ENCODE measurements at regions not wholly inside any gene's neighbourhood (a gene's known extent, or its start where the extent isn't known, plus 50 kb on each side); places are given as distances from the start of the nearest gene placed in this dataset.

DNA sequence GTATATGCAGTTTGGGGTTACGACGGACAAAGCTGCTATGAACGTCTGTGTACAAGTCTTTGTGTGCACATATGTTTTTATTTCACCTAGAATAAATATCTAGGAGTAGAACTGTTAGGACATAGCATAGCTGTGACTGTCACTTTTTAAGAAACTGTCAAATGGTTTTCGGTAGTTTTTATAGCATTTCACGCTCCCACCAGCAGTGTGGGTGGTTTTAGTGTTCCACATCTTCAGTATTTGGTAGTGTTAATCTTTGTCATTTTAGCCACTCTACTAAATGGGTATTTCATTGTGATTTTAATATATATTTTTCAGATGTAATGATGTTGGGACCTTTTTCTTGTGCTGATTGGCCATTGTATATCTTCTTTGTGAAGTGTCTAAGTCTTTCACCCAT lies 109.1 kb upstream of the BCAT1 start:
- Mint-ChIP-seq H3K27ac (ENCODE audit: unreplicated experiment) (no peak overlapping the region), H3K9me3 (ENCODE audit: low read depth, unreplicated experiment) (no peaks in the 10 kb centered on the region), H3K27me3 (ENCODE audit: unreplicated experiment) (no peaks in the 10 kb centered on the region), H3K36me3 (ENCODE audit: insufficient read depth, unreplicated experiment) (no peaks in the 10 kb centered on the region), H3K4me1 (ENCODE audit: low read depth, unreplicated experiment) (no peaks in the 10 kb centered on the region), H3K4me3 (ENCODE audit: low read depth, unreplicated experiment) (no peak overlapping the region)
- TF ChIP-seq, protein P1, sequence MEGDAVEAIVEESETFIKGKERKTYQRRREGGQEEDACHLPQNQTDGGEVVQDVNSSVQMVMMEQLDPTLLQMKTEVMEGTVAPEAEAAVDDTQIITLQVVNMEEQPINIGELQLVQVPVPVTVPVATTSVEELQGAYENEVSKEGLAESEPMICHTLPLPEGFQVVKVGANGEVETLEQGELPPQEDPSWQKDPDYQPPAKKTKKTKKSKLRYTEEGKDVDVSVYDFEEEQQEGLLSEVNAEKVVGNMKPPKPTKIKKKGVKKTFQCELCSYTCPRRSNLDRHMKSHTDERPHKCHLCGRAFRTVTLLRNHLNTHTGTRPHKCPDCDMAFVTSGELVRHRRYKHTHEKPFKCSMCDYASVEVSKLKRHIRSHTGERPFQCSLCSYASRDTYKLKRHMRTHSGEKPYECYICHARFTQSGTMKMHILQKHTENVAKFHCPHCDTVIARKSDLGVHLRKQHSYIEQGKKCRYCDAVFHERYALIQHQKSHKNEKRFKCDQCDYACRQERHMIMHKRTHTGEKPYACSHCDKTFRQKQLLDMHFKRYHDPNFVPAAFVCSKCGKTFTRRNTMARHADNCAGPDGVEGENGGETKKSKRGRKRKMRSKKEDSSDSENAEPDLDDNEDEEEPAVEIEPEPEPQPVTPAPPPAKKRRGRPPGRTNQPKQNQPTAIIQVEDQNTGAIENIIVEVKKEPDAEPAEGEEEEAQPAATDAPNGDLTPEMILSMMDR (IDR thresholded peaks at IDR 0.05; ENCODE audit: unreplicated experiment), result no peak
- no TSS peak for BruUV-seq (replicated peaks)
- CTCF ChIA-PET, result no interaction called here
- intact Hi-C loops (cut with micrococcal nuclease; ENCODE audit: unreplicated experiment), result no loop called here
- DNase-seq, result no peak

DNA sequence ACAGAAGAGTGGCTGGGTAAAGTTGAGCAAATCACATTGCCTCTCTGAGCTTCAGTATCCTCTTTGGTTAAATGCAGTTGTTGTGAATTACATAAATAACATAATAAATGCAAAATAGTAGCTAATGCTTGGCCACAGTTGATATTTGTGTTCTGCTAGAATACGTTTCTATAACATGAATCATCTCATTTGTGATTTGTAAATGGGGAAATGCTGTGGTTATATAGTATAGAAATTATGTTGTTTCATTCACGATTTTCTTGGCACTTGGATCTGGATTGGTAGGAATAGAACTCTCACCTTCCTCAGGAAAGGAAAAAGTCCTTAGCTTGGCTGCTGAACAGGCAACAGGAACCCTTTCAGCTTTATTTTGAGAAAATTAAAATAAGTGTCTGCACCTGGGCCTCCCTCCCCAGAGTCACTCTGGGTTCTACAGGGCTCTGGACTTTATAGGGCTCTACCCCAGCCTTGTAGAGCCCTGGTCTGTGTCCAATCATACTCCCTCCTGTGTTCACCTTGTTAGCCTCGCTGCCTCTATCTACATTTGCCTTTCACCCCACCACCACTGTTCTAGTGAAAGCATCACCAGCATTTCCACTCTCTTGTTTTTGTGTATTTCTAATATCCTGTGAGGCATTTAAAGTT lies 107.7 kb upstream of the BCAT1 start:
- intact Hi-C loops (cut with micrococcal nuclease; ENCODE audit: unreplicated experiment), result no loop called here
- no peak for DNase-seq
- no TSS peak for BruUV-seq (replicated peaks)
- no peaks in the 10 kb centered on the region for H3K4me1 Mint-ChIP-seq (ENCODE audit: low read depth, unreplicated experiment)
- no peak overlapping the region for H3K4me3 Mint-ChIP-seq (ENCODE audit: low read depth, unreplicated experiment)
- no peaks in the 10 kb centered on the region for H3K27me3 Mint-ChIP-seq (ENCODE audit: unreplicated experiment)
- no peak overlapping the region for H3K27ac Mint-ChIP-seq (ENCODE audit: unreplicated experiment)
- CTCF ChIA-PET, result no interaction called here
- H3K36me3 Mint-ChIP-seq (ENCODE audit: insufficient read depth, unreplicated experiment), result no peaks in the 10 kb centered on the region
- TF ChIP-seq, protein P1 (IDR thresholded peaks at IDR 0.05; ENCODE audit: unreplicated experiment), result no peak
- H3K9me3 Mint-ChIP-seq (ENCODE audit: low read depth, unreplicated experiment), result no peaks in the 10 kb centered on the region

DNA sequence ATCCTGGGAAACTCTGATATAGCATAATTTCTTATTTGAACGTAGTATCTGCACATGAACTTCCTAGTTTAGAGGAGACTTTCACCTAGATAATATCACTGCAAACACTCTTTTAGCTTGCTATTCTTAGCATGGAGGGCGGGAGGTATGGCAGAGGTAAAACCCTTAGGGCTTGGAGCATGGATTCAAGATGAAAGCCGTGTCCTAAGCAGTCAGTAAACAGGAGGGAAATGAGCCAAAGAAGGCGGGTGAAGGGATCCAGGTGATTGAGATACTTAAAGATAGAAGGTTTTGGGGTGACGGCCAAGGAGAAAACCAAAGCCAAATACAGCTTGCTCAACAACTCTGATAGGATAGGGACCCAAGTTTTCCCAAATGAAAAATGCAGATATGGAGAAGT lies 107.1 kb upstream of the BCAT1 start:
- intact Hi-C loops (cut with micrococcal nuclease; ENCODE audit: unreplicated experiment), result no loop called here
- Mint-ChIP-seq H3K27me3 (ENCODE audit: unreplicated experiment) (no peaks in the 10 kb centered on the region), H3K27ac (ENCODE audit: unreplicated experiment) (no peak overlapping the region), H3K9me3 (ENCODE audit: low read depth, unreplicated experiment) (no peaks in the 10 kb centered on the region), H3K4me3 (ENCODE audit: low read depth, unreplicated experiment) (no peak overlapping the region), H3K4me1 (ENCODE audit: low read depth, unreplicated experiment) (no peaks in the 10 kb centered on the region), H3K36me3 (ENCODE audit: insufficient read depth, unreplicated experiment) (no peaks in the 10 kb centered on the region)
- TF ChIP-seq, protein P1 (IDR thresholded peaks at IDR 0.05; ENCODE audit: unreplicated experiment), result no peak
- CTCF ChIA-PET, result no interaction called here
- DNase-seq, result no peak
- no TSS peak for BruUV-seq (replicated peaks)

DNA sequence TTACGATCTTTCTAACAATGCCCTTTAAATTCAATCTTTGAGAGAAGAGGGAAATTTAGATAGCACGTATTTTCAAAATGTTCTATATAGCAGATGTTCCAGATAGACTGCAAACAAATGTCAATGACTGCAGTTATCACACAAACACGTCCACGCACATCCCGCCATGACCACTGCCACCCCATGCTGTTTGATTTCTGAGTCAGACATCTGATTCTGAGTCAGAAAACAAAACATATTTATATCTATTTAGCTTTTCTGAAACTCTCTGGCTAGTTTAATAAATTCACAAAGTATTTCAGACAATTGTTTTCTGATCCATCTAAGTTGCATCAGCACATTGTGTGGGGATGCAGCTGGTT lies 105.9 kb upstream of the BCAT1 start:
- no peaks in the 10 kb centered on the region for H3K27me3 Mint-ChIP-seq (ENCODE audit: unreplicated experiment)
- H3K27ac Mint-ChIP-seq (ENCODE audit: unreplicated experiment), result no peak overlapping the region
- no peaks in the 10 kb centered on the region for H3K36me3 Mint-ChIP-seq (ENCODE audit: insufficient read depth, unreplicated experiment)
- intact Hi-C loops (cut with micrococcal nuclease; ENCODE audit: unreplicated experiment), result no loop called here
- BruUV-seq (replicated peaks), result no TSS peak
- H3K9me3 Mint-ChIP-seq (ENCODE audit: low read depth, unreplicated experiment), result no peaks in the 10 kb centered on the region
- TF ChIP-seq, protein P1 (IDR thresholded peaks at IDR 0.05; ENCODE audit: unreplicated experiment), result no peak
- DNase-seq, result no peak
- no peak overlapping the region for H3K4me3 Mint-ChIP-seq (ENCODE audit: low read depth, unreplicated experiment)
- CTCF ChIA-PET, result no interaction called here
- H3K4me1 Mint-ChIP-seq (ENCODE audit: low read depth, unreplicated experiment), result no peaks in the 10 kb centered on the region

Data from Calu3 (cell line).